G401 (cell line): ENCODE measurements at regions not wholly inside any gene's neighbourhood (a gene's known extent, or its start where the extent isn't known, plus 50 kb on each side); places are given as distances from the start of the nearest gene placed in this dataset.
"Not testable (repeated sequence)": the region's sequence is repeated elsewhere in the genome, so short reads cannot be mapped to it uniquely, and the experiment has no call there.

Experiments used
- DNase-seq: peaks from one replicate; pipeline ENCODE4 v3.0.0-alpha.2; 2015; ENCODE audit warnings: low spot score
- in situ Hi-C: cut with HindIII; loops from 2 replicates; pipeline ENCODE4 v1.10.0; 2016; ENCODE audit warnings: low sequenced_read_pairs, mixed read lengths

DNA sequence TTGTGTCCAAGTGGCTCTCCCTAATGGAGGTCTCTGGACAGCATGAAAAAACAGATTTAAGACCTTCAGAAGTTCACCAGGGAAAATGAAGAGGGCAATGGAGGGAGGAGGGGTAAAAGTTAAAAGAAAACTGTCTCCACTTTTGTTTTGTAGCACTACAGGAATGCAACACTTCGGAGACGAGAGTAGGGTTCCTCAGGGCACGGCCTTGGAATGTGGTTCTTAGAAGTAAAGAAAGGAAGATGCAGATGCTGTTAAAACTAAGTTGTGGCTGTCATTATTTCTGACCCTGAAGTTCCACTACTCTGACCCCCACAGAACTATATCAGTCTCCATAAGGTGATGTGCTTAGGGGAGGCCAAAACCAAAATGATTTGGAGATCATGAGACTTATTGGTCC is 335.1 kb downstream of the XPNPEP1 start:
- DNase-seq: no peak
- in situ Hi-C loops: no loop called here

DNA sequence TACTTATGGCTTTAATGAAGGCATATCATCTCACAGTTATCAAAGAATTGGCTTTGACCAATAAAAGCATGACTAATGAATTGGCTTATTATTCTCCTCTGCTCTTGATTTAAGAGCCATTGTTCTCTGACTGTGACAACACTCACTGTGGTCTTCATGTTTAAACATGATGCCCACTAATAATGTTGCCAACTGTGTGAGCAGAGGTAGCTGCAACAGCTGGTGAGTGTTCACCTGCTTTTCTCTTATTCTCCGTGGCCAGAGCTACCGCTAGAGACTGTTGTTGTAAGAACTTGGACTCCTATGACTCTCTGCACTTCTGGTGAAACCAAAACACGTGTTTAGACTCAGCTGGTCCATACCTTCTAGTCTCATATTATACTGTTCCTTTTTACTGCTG is 335.9 kb downstream of the XPNPEP1 start:
- no peak for DNase-seq
- in situ Hi-C loops: no loop called here

DNA sequence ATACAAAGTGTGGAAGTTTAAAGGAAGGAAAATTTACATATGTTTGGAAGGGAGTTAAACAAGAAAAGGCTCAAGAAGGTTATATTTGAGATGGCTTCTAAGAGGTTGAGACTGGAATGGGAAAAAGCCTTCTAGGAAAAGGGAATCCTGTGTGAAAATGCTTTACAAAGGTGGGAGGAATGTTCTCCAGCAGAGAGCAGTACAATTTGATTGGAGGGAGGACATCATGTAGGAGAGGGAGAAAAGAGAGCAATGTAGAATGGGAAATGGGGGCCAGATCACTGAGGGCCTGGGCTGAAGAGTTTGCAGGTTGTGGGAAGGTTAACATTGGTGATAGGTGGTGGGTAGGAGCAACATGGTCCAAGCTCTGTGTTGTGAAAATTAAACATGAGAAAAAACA is 366.9 kb downstream of the XPNPEP1 start:
- in situ Hi-C loops: no loop called here
- DNase-seq: no peak

DNA sequence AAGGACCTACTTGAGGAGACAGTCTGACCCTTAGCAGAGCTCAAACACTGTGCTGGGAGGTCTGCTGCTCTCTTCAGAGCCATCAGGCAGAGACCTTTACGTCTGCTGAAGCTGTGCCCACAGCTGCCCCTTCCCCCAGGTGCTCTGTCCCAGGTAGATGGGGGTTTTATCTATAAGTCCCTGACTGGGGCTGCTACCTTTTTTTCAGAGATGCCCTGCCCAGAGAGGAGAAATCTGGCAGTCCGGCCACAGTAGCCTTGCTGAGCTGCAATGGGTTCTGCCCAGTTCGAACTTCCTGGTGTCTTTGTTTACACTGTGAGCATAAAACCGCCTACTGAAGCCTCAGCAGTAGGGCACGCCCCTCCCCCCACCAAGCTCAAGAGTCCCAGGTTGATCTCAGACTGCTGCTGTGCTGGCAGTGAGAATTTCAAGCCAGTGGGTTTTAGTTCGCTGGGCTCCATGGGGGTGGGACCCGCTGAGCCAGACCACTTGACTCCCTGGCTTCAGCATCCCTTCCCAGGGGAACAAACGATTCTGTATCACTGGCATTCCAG is 381.2 kb downstream of the XPNPEP1 start:
- DNase-seq, in situ Hi-C loops: not testable (repeated sequence)

DNA sequence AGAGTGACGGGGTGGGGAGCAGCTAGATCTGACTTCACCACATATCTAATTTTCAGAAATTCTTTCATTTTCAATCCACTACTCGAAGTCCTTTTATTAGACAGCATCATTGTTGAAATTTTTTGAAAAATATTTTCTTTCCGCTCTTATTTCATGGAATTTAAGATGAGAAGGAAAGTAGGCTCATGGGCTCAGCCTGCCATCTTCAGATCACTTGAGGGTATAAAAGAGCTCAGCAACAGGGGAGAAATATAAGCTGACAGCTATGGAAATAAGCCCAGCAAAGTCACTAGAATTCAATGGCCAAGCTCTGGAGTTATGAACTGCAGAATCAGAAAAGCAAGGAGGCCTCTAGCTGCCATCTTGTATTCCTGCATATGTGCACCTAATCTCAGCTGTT is 389.1 kb downstream of the XPNPEP1 start:
- in situ Hi-C loops: no loop called here

DNA sequence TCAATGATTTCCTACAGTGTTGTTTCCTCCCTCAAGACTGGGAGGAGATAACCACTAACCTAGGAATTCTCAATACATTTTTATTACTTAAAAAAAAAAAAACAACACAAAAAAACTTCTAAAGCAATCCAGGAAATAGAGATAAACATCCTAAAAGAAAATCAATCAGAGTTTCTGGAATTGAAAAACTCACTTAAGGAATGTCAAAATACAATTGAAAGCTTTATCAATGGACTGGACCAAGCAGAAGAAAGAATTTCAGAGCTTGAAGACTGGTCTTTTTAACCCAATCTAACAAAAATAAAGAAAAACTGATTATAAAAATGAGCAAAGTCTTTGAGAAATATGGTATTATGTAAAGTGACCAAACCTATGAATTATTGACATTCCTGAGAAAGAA is 394.1 kb downstream of the XPNPEP1 start:
- no peak for DNase-seq
- in situ Hi-C loops: no loop called here

More for the DNA sequence above, 389.1 kb downstream of the XPNPEP1 start:
- no peak for DNase-seq

DNA sequence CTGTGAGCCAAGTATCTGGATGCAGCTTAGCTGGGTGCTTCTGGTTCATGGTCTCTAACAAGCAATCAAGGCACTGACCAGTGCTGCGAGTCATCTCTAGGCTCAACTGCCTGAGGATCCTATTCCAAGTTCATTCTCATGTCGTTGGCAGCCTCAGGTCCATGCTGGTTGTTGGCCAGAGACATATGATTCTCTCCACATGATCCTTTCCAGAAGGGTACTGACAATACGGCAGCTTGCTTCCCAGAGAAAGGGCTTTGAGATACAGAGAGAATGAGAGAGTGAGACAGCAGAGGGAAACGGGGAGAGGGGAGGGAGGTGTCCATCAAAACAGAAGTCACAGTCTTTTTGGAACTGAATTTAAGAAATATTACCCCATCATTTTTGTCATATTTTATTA is 405.6 kb downstream of the XPNPEP1 start:
- no peak for DNase-seq
- in situ Hi-C loops: no loop called here

DNA sequence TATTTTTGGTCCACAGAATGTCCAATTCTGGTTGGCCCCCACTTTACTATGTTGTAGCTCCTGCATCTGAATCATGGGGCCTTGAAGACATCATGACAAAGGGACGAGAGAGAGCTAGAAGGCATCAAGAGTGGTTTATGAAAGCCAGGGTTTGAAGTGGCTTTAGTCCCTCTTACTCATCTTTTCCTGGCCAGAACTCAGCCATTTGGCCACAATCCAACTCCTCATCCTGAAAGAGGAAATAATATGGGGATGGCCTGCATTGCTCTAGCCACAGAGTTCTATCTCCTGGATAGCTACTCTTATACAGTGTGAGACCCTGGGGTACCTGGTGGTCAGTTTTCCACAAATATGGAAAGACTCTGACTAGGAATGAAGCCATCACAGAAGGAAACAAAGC is 418.9 kb downstream of the XPNPEP1 start:
- no peak for DNase-seq
- in situ Hi-C loops: no loop called here

DNA sequence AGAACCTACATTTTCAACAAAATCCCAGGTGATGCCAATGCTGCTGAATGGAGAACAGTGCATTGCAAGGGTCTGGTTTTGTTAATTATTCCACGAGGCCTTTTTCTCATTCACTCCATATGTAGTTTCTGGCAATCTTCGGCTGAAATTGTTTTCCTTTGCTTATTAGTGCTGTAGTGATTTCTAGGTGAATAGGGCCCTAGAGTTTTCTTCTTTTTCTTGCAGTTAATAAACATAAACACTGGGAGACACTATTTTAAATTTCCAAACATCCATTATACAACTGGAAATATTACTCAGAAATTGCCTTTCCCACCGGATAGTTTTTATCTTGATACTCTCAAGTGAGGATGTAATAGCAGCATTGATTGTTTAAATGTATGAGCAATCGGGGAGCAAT is 435.6 kb downstream of the XPNPEP1 start:
- no peak for DNase-seq
- in situ Hi-C loops: no loop called here

DNA sequence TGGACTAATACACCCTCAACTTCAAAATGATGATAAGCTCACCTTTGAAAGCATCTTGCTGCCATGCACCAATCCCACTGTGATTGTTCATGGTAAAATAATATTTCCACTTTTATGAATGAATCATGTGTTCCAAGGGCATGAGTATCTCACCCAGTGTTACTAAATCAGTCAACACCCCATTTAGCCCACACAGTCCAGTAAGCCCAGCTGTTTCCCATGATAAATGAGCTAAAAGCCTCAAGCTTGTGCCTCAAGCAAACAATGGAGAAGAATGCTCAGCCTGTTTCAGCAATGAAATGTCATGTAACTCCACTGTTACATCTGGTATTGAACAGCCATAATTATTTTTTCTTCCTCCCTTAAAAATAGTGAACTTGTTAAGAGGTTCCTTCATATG is 442.5 kb downstream of the XPNPEP1 start:
- no peak for DNase-seq
- in situ Hi-C loops: no loop called here

DNA sequence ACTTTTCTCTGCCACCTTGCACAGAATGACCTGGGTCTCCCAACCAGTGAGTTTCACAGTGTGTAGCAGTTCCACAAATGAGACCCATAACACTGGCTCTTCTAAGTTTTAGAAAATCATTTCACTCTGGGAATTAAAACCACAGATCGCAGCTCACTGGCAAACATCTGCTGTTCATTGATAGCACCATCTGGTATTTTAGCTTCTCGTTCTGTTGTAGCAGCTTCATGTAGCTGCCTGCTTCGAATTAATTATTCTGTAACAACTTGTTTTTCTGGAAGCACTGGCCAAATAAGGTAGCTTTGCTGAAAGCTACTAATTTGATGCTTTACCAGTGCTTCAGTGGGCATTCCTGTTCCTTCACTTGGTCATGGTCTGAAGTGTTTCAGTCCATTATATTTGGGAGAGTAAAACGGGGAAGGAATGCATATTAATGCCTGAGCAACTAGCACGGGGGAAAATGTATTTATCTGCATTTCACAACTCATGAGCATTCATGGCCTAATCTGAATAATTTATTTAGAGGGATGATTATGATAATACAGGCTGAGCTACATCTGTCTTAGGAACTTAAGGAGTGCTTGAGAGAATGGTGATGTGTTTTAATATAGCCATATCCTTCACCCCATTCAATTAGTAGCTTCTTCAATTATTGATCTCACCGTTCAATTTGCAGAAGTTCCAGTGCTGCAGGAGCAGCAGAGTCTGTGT is 447.4 kb downstream of the XPNPEP1 start:
- DNase-seq: no peak

DNA sequence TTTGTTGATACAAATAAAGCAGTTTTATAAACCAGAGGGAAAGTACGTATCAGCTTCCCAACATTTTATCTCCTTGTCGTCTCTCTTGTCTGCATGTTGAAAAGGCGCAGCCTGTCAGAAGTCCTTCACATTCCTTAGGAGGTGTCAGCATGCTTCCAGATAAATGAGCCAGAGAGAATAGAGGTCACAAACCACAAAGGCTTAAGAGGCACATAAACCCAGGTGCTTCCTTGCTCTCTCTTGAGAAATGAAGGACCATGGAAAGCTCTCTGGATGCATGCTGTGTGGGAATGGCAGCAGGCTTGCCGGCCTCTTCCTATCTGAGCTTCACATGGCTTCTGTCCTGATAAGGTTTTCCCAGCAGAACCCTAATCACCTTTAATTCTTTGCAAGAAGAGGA is 448.5 kb downstream of the XPNPEP1 start:
- in situ Hi-C loops: no loop called here
- DNase-seq: no peak

More for the DNA sequence above, 447.4 kb downstream of the XPNPEP1 start:
- in situ Hi-C loops: no loop called here

DNA sequence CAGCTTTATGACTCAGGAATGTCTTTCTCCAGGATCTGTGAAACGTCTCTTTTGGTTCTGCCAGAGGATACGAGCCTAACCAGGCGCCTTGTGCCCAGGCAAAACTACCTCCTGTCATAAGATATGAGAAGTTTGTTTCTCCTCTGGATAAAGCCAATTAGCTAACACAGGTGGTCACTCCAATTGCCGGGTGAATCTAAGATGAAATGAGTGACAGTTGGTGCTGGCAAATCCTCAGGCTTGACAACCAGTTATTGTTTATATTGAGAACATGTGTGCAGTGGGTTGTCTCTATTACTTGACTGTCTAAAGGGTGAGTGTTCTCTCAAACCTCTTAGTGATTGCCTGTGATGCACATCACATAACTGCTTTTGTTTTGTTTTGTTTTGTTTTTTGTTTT is 449.1 kb downstream of the XPNPEP1 start:
- in situ Hi-C loops: no loop called here
- no peak for DNase-seq

DNA sequence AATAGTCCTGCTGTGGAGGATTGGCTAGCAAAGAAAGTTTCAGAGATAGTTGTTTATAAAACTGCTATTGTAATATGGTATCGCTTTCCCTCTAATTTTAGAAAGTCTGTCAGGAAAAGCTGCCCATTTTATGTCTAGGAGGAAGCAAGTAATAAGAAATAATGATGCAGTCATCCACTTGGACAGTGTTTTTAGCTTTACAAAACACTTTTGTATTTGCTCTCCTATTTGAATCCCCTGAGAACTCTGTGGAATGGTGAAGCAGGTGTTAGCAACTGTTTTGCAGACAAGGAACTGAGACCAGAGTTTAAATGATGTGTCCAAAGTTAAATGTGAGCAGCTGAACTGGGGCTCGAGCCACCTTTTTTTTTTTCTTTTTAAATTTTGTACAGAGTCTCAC is 455.8 kb downstream of the XPNPEP1 start:
- DNase-seq: no peak
- in situ Hi-C loops: no loop called here

DNA sequence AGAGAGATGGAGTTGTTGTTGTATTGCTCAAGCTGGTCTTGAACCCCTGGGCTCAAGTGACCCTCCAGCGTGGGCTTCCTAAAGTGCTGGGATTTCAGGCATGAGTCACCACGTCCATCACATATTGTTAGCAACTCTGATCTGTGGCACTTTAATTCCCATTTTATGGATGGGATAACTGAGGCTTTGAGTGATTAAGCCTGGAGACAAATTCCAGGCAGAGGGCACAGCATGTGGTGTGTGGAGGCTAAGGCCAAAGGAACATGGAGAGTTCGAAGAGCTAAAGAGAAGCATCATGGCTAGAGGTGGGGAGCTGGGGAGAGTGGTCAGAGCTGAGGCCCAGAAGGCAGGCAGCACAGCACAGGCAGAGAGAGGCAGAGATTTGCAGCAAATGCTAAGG is 458.4 kb downstream of the XPNPEP1 start:
- in situ Hi-C loops: no loop called here
- DNase-seq: no peak

DNA sequence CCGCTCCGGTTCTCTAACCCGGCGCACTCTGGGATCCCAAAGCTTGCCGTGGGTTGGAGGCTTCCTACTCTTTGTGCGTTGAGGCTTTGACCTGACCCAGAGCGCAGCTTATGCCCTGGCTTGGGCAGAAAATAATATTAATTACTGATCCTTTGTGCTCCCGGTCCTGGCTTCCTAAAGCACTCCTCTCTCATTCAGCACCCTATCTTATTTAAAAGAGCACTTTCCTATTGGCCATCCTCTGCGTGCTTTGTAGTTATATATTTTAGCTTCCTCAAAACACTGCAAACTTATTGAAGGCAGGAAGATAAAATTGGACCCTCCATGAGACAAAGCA is 466.0 kb downstream of the XPNPEP1 start:
- in situ Hi-C loops: no loop called here
- DNase-seq: no peak

DNA sequence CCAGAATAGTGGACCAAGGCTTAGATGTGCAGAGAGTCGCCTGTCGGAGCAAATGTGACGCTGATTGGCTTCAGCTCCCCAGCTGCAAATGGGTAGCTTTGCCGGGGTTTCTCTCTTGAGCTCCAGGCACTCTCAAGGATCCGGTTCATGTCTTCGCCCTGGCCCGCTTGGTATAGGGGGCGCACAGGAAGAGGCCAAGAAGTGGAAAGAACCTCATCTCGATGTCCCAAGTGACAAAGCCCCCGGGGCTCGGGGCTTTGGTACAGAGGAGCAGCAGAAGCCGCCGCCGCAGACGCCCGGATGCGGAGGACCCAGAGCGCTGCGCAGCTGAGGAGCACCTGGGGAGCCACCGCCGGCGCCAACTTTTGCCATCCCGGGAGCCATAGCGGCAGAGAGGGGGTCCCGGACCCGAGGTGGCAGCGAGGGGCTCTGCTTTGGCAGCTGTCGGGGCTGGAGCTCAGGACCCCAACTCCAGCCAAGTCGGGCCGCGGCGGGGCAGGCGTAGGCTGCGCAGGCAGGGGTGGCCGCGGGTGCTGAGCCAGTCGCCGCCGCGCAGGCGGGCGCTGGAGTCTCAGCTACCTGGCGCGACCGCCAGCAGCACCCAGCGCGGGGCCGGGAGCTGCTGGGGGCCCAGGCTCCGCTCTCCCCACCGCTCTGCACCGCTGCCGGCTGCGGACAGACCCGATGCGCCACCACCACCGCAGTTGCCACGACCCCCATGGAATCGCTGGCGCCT is 466.6 kb downstream of the XPNPEP1 start:
- in situ Hi-C loops: no loop called here
- no peak for DNase-seq

DNA sequence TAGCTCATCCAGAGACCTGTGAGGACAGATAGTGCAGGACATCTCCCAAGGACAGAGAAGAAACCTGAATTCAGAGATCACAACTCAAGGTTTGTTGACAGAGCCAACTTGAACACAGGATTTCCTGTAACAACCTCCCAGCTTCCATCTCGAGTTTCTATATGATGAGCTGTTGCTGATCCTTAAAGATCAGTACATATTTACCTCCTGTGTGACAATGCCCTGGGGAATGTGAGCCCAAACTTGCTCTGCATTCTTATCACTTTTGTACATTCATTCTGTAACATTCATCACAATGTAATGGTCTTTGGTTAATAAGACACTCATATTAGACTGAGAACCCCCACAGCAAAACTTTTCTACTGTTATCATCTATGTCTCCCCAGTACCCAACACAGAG is 468.6 kb downstream of the XPNPEP1 start:
- in situ Hi-C loops: no loop called here

DNA sequence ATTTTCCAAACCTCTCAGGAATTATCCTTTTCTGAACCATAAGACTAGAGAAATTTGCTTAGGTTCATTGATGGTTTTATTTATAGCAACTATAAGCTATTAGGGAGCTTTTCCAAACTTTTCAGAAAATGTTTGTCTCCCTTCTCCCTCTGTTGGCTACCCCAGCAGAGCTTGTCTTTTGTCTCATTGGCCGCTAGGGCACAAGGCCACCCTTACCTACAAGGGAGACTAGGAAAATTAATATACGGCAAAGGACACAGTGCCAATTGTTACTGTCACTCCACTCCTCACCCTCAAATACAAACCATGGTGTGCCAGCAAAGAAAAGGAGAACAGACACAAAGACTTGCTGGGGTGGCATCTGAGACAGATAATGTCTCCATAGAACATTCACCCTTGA is 471.4 kb downstream of the XPNPEP1 start:
- in situ Hi-C loops: no loop called here
- DNase-seq: no peak

More for the DNA sequence above, 468.6 kb downstream of the XPNPEP1 start:
- DNase-seq: no peak

DNA sequence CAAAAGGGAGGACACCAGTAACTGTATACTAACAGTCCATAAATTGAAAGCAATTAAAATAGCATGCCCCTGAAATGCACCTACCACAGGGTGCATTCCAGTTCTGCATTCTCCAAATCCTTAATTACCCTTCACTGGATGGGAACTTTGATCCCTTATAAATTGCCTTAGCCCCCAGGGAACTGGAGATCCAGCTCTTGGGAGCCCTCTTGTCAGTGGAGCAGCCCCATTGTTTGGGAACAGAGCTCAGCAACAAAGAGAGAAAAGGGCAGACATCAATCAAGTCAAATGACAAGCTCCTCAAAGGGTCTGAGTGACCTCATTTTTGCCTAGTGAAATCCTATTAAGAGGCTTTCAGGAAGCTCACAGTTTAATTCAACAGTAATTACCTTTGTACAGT is 472.6 kb downstream of the XPNPEP1 start:
- no peak for DNase-seq
- in situ Hi-C loops: no loop called here

DNA sequence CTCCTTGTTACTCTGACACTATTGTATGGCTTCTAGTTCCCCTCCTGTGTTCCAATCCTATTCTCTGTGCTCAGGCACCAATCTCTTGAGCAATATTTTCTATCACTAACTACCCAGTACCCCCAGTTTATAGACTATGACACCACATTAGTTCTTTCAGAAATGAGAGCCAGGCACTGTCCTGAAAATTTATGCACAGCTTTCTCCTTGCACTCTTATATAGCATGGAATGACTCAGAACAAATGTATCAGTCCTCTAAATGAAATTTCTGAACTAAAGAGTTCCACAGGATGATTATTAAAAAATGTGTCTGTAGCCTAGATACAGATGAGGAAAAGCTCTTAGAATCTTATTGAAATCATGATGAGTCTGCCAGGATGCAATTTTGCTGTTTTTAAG is 489.9 kb downstream of the XPNPEP1 start:
- in situ Hi-C loops: no loop called here
- no peak for DNase-seq
